GM12874 (cell line): ENCODE measurements at regions not wholly inside any gene's neighbourhood (a gene's known extent, or its start where the extent isn't known, plus 50 kb on each side); places are given as distances from the start of the nearest gene placed in this dataset.

Source experiments
- CTCF ChIP-seq: IDR thresholded peaks from 2 replicates; pipeline ENCODE4 v1.5.1; 2011; ENCODE audit warnings: low read depth, mild to moderate bottlenecking, control low read depth, low read length, moderate library complexity; ENCODE audit not compliant: insufficient read depth

GRCh38 chr20:50309764-50310672 is 119.4 kb downstream of the CEBPB start:
- TF ChIP-seq CTCF: no peak

DNA sequence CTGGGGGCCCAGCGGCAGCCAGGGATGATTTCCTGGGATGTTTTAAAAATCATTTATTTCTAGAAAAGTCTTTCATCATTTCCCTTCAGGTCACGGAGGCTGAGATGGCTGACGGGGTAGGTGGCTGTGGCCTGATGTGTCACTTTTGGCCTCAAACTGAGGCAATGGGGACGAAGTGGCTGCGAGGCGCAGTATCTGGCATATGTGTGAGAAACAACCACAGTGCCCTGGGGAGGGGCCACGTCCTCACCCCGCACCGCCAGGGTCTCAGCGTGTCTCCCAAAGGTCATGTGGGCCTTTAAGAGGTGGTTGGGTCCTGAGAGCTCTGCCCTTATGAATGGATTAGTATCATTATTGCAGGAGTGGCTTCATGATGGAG is 120.0 kb downstream of the CEBPB start:
- no peak for TF ChIP-seq CTCF

- no peak for TF ChIP-seq CTCF
These were observed 120.8 kb downstream of the CEBPB start for GRCh38 chr20:50311308-50312001.

DNA sequence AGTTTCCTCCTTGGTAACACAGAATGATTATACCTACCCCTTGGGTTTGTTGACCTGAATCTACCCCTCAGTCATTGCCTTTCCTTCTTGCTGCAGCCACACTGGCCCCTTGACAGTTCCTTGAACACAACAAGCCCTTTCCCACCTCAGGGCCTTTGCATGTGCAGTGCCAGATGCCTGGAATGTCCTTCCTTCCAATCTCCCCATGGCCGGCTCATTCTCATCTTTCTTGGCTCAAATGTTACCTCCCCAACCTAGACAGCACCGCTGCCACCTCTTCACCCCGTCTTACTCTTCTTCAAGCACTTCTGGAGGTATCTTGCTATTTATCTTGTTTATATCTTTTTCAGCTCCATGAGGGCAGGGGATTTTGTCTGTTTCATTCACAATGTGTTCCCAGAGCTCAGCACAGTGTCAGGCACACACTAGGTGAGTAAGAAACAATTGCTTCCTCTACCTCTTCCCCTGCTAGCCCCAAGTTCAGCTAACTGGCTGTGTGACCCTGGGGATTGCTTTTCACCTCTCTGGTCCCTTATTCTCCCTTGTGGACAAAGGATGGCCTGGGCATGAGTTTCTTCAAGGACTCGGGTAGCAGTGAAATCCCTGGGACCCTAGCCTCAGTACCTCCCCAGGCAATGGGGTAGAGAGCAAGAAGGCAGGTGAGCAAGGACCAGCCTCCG is 121.5 kb downstream of the CEBPB start:
- TF ChIP-seq CTCF: no peak

- no peak for TF ChIP-seq CTCF
These were observed 122.3 kb downstream of the CEBPB start for GRCh38 chr20:50312682-50313521.

DNA sequence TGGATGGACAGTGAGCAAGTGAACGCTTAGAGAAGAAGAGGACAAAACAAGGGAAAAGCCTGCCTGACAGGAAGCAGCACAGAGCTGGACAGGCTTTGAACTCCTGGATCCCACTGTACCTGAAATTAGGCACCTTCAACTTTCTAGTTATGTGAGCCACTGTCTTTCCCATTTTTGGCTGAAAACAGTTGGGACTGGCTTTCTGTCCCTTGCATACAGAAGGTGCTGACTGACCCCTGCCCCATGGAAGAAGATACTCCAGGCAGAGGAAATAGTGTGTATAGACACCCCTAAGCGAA is 122.8 kb downstream of the CEBPB start:
- no peak for TF ChIP-seq CTCF
